BLaER1 treated with 17β-estradiol and CSF1 and Interleukin-3, amounts not matched to agents 10 nM and 100 nM (cell line): ENCODE measurements at regions not wholly inside any gene's neighbourhood (a gene's known extent, or its start where the extent isn't known, plus 50 kb on each side); places are given as distances from the start of the nearest gene placed in this dataset.

Experiments
- H3K27ac ChIP-seq, 11 experiments: shearing (Covaris generic); formaldehyde crosslinking; 2 replicates each; pipeline ENCODE4 v1.8.1; 2022
- H3K27me3 ChIP-seq, 11 experiments: shearing (Covaris generic); formaldehyde crosslinking; 2 replicates each; pipeline ENCODE4 v1.8.1; 2022
- H3K36me3 ChIP-seq, 11 experiments: shearing (Covaris generic); formaldehyde crosslinking; 2 replicates each; pipeline ENCODE4 v1.8.1; 2022
- H3K4me1 ChIP-seq, 10 experiments: shearing (Covaris generic); formaldehyde crosslinking; 2 replicates each; pipeline ENCODE4 v1.8.1; 2022
- H3K4me2 ChIP-seq, 11 experiments: shearing (Covaris generic); formaldehyde crosslinking; 2 replicates each; pipeline ENCODE4 v1.8.1; 2022
- H3K4me3 ChIP-seq, 10 experiments: shearing (Covaris generic); formaldehyde crosslinking; 2 replicates each; pipeline ENCODE4 v1.8.1; 2022
- H3K9ac ChIP-seq, 11 experiments: shearing (Covaris generic); formaldehyde crosslinking; 2 replicates each; pipeline ENCODE4 v1.8.1; 2022
- H3K9me3 ChIP-seq, 11 experiments: shearing (Covaris generic); formaldehyde crosslinking; replicated peaks in 1 of 11; 2 replicates each; pipeline ENCODE4 v1.8.1; 2022
- H4K20me1 ChIP-seq, 11 experiments: shearing (Covaris generic); formaldehyde crosslinking; 2 replicates each; pipeline ENCODE4 v1.8.1; 2022
- Cebpa-rat ChIP-seq, 11 experiments: shearing (Covaris generic); IDR thresholded peaks; 2 replicates each; pipeline ENCODE4 v1.8.1; 2022

DNA sequence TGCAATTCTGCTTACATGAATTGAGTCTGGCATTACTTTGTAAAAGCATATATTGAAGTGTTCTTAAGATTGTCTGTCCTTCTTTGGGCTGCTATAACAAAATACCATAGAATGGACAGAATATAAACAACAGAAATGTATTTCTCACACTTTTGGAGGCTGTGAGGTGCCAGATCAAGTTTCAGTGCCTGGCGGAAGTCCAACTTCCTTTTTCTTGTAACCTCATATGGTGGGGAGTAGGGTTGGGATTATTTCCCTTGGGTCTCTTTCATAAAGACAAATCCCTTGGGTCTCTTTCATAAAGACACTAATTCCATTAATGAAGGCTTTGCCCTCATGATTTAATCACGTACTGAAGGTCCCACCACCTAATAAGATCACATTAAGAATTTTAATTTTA is 199.3 kb upstream of the GRID2 start:
- Histone ChIP-seq H3K36me3 (no peaks in the 10 kb centered on the region), H3K9ac (no peak overlapping the region), H3K27me3 (no peaks in the 10 kb centered on the region), H3K27ac (no peak overlapping the region), H3K4me1 (peaks cover 8 to 24% (median 12%) of the 10 kb centered on the region in 10 experiments), H3K4me2 (peak overlapping the region; percentile 18 to 59 (median 53)), H3K9me3 (no peaks in the 10 kb centered on the region), H4K20me1 (no peaks in the 10 kb centered on the region), H3K4me3 (no peak overlapping the region)
- TF ChIP-seq Cebpa-rat (IDR thresholded peaks at IDR 0.05) = no peak

DNA sequence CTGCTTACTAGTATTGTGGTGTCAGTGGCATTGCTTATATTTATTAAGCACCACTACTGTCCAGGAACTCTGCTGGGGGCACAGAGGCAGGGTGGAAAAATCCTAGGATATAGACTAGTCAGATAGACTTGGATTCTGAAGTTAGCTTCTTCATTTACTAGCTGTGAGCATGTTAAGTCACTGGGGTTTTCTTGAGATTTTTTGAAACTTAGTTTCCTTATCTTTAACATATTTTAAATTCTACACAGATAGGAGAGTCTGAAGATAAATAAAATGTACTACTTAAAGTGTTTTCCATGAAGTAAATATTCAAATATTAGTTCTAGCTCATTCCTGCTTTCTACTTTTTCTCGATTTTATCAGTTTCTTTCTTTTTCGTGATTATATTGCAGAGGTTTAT is 196.9 kb upstream of the GRID2 start:
- TF ChIP-seq Cebpa-rat (IDR thresholded peaks at IDR 0.05) = no peak
- no peaks in the 10 kb centered on the region for H3K9me3 ChIP-seq
- no peak overlapping the region for H3K4me2 ChIP-seq
- H3K4me3 ChIP-seq = no peak overlapping the region
- H3K9ac ChIP-seq = no peak overlapping the region
- H3K4me1 ChIP-seq = peaks cover 8 to 19% (median 12%) of the 10 kb centered on the region in 10 experiments
- no peaks in the 10 kb centered on the region for H3K36me3 ChIP-seq
- no peak overlapping the region for H3K27ac ChIP-seq
- H4K20me1 ChIP-seq = no peaks in the 10 kb centered on the region
- H3K27me3 ChIP-seq = no peaks in the 10 kb centered on the region

DNA sequence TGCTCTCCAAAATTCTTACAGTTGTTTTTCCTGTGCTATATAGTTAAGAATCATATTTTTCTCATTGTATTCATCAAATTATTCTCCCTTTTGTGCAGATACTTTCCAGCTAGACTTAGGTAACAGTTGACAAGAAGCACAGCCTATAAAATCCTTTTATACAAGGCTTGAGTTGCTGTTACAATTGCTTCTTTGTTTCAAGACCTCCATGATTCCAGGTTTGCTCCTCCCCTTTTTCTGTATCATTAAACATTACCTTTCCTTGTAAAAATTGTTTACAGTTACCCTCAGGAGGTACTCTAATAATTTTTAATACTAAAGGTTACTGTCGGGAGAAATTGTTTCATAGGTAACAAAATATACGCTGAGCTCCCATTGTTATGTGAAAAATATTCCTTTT is 192.3 kb upstream of the GRID2 start:
- H3K4me1 ChIP-seq = no peaks in the 10 kb centered on the region
- no peak overlapping the region for H3K27ac ChIP-seq
- TF ChIP-seq Cebpa-rat (IDR thresholded peaks at IDR 0.05) = no peak
- H3K9ac ChIP-seq = no peak overlapping the region
- H3K4me2 ChIP-seq = no peak overlapping the region
- no peak overlapping the region for H3K4me3 ChIP-seq
- H3K27me3 ChIP-seq = no peaks in the 10 kb centered on the region
- H3K9me3 ChIP-seq = no peaks in the 10 kb centered on the region
- no peaks in the 10 kb centered on the region for H3K36me3 ChIP-seq
- no peaks in the 10 kb centered on the region for H4K20me1 ChIP-seq

DNA sequence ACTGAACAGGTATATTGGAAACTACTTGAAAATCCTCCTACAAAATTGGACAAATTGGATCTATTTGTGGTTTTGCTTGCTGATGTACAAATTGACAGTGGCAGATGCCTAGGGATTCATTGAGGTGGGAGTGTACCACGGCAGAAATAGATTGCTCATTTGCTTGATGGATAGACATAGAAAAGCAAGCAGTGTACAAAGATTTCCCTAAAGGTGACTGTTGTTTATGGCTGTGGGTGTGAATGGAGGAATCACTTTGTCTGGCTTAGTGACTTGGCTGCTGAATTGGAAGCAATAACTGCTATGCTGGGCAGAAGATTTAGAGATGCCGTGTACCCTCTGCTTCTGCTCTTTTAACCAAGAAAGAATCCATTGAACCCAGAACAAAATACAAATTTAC is 191.0 kb upstream of the GRID2 start:
- Histone ChIP-seq H3K4me2 (no peak overlapping the region), H3K27me3 (no peaks in the 10 kb centered on the region), H4K20me1 (no peaks in the 10 kb centered on the region), H3K9ac (no peak overlapping the region), H3K4me1 (no peaks in the 10 kb centered on the region), H3K9me3 (no peaks in the 10 kb centered on the region), H3K36me3 (no peaks in the 10 kb centered on the region), H3K4me3 (no peak overlapping the region), H3K27ac (no peak overlapping the region)
- no peak for TF ChIP-seq Cebpa-rat (IDR thresholded peaks at IDR 0.05)

DNA sequence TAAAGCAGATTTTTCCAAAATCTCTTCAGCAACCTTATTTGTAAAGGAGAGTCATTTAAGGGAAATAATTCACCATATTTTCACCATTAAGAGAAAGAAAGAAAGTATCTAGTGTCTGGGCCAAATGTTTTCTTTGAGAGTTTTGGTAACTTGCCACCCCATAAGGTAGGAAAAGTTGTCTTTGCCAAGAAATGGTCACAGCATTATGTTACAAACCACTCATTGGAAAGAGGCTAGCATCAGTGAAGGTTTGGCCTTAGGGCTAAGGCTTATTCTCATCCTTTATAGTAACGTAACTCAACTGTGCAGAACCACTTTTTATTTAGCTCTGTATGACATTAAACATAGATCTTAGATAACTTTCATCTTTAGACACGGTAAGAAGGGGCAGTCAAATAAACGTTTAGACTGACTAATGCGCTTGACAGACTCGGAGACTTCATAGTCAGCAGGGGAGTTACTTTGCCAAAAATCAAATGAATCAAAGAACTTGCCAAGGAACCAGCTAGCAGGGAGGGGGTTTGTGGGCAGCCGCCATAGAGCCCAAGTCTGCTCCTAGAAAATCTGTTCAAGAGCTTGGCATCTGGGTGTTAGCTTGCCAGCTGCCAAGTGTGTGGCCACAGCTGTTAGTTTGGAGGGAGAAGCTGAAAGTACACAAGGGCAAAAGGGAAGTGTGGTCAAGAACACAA is 182.8 kb upstream of the GRID2 start:
- Histone ChIP-seq H3K9ac (no peak overlapping the region), H3K27me3 (no peaks in the 10 kb centered on the region), H3K4me3 (no peak overlapping the region), H3K4me1 (peaks cover 0 to 7% (median 0%) of the 10 kb centered on the region in 10 experiments; a peak in 2 of 20 replicates), H3K9me3 (no peaks in the 10 kb centered on the region), H3K36me3 (no peaks in the 10 kb centered on the region), H4K20me1 (no peaks in the 10 kb centered on the region), H3K27ac (no peak overlapping the region), H3K4me2 (no peak overlapping the region)
- TF ChIP-seq Cebpa-rat (IDR thresholded peaks at IDR 0.05) = no peak

DNA sequence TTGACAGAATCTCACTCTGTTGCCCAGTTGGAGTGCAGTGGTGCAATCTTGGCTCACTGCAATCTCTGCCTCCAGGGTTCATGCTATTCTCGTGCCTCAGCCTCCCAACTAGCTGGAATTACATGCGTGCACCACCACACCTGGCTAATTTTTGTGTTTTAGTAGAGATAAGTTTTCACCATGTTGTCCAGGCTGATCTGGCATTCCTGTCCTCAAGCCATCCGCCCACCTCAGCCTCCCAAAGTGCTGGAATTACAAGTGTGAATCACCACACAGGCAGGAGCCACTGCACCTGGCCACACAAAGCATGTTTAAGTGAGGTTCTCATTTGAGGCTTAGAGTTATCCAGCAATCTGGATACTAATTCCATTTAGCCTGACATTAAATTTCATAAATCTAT is 180.9 kb upstream of the GRID2 start:
- peaks cover 0 to 7% (median 0%) of the 10 kb centered on the region in 10 experiments; a peak in 2 of 20 replicates for H3K4me1 ChIP-seq
- no peak for TF ChIP-seq Cebpa-rat (IDR thresholded peaks at IDR 0.05)

DNA sequence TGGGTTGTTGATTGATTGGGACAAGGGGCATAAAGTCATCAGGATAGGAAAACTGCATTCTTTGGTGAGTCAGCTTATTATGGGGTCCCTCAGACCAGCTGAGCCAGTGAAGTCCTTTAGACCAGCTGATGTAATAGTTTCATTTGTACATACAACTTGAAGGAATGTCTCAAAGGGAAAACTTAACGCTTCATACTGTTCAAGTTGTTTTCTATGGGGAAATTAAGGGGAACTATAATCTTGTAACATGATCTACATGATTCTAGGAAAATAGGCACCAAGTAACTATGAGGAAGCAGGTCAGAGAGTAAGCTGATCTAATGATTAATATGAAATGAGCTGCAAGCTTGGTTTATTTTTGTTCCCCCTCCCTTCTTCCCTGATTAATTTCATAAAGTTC is 175.1 kb upstream of the GRID2 start:
- Histone ChIP-seq H3K4me1 (no peaks in the 10 kb centered on the region), H3K4me2 (peak overlapping the region in 1 of 11 experiments; percentile 10; a peak in 1 of 22 replicates), H3K36me3 (no peaks in the 10 kb centered on the region), H3K27ac (no peak overlapping the region; a peak in 1 of 22 replicates), H3K4me3 (no peak overlapping the region), H3K9ac (no peak overlapping the region), H3K27me3 (no peaks in the 10 kb centered on the region), H4K20me1 (no peaks in the 10 kb centered on the region), H3K9me3 (peaks cover 0 to 10% (median 6%) of the 10 kb centered on the region in 11 experiments; a peak in 9 of 22 replicates)
- no peak for TF ChIP-seq Cebpa-rat (IDR thresholded peaks at IDR 0.05)

More for the DNA sequence above, 180.9 kb upstream of the GRID2 start:
- Histone ChIP-seq H3K36me3 (no peaks in the 10 kb centered on the region), H3K9ac (no peak overlapping the region), H3K4me3 (no peak overlapping the region), H3K27ac (no peak overlapping the region), H3K9me3 (no peaks in the 10 kb centered on the region), H3K4me2 (no peak overlapping the region), H4K20me1 (no peaks in the 10 kb centered on the region), H3K27me3 (no peaks in the 10 kb centered on the region)

DNA sequence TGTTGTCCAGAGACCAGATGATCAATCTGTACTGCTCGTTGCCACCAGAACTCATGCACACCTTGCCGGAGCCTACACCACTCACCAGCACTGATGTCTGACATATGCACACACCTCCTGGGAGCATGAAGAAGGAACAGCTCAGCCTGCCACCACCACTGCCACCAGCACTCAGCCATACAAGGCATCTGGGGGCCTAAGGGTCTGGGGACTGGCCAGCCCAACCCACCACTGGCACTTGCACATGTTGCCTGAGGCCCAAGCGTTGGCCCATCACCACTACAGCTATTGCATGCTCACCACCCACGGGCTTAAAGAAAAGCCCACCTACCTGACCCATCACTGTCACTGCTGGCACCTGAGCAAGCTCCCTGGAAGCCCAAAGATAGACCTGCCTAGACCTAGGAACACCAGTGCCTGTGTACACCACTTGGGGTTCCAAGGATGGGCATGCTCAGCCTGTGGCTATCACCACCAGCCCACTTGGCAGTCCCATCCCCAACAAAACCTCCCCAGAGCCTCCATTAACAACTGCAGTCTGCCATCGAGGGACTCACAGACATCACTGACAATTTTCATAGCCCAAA is 174.3 kb upstream of the GRID2 start:
- no peak for TF ChIP-seq Cebpa-rat (IDR thresholded peaks at IDR 0.05)

DNA sequence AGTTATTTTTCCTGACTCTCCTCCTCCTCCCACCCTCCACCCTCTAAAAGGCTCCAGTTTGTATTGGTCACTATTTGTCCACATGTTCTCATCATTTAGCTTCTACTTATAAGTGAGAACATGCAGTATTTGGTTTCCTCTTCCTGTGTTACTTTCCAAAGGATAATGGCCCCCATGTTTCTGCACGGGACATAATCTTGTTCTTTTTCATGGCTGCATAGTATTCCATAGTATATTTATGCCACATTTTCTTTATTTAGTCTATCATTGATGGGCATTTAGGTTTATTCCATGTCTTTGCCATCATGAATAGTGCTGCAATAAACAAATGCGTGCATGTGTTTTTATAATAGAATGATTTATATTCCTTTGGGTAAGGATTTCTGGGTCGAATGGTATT is 167.3 kb upstream of the GRID2 start:
- Histone ChIP-seq H3K27ac (no peak overlapping the region), H3K4me1 (no peaks in the 10 kb centered on the region), H4K20me1 (no peaks in the 10 kb centered on the region), H3K9me3 (peaks cover 0 to 6% (median 4%) of the 10 kb centered on the region in 11 experiments; a peak in 6 of 22 replicates), H3K27me3 (no peaks in the 10 kb centered on the region), H3K9ac (no peak overlapping the region), H3K36me3 (no peaks in the 10 kb centered on the region), H3K4me2 (no peak overlapping the region), H3K4me3 (no peak overlapping the region)
- no peak for TF ChIP-seq Cebpa-rat (IDR thresholded peaks at IDR 0.05)

More for the DNA sequence above, 174.3 kb upstream of the GRID2 start:
- Histone ChIP-seq H3K4me3 (no peak overlapping the region), H3K9me3 (peaks cover 0 to 10% (median 6%) of the 10 kb centered on the region in 11 experiments; a peak in 9 of 22 replicates), H3K27ac (no peak overlapping the region), H3K9ac (no peak overlapping the region), H3K27me3 (no peaks in the 10 kb centered on the region), H4K20me1 (no peaks in the 10 kb centered on the region), H3K36me3 (no peaks in the 10 kb centered on the region), H3K4me1 (no peaks in the 10 kb centered on the region), H3K4me2 (no peak overlapping the region)

DNA sequence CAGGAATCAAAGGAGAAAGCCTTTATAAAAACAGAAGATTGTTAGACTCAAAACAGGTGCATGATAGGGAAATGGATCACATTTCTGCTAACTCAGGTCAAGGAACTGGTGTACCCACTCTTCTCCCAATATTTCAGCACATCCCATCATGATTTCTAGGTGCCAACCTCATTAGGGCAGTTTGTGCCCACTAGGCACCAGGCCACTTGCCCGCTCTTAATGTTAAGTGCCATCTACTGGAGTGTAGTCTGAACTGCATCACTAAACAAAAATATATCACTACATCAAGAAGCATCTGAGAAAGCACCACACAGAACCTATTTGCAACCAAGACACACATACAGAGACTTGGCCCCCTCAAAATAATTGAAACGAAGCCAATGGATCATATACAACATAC is 140.4 kb upstream of the GRID2 start:
- H3K4me3 ChIP-seq = no peak overlapping the region
- no peak overlapping the region for H3K27ac ChIP-seq
- no peak overlapping the region for H3K9ac ChIP-seq
- no peak overlapping the region for H3K4me2 ChIP-seq
- no peaks in the 10 kb centered on the region for H3K36me3 ChIP-seq
- no peaks in the 10 kb centered on the region for H3K4me1 ChIP-seq
- H3K9me3 ChIP-seq = peaks cover 0 to 14% (median 6%) of the 10 kb centered on the region in 11 experiments; a peak in 10 of 22 replicates
- no peak for TF ChIP-seq Cebpa-rat (IDR thresholded peaks at IDR 0.05)
- no peaks in the 10 kb centered on the region for H4K20me1 ChIP-seq
- no peaks in the 10 kb centered on the region for H3K27me3 ChIP-seq
